IPS DF 4.7 (cell line): ENCODE measurements at regions not wholly inside any gene's neighbourhood (a gene's known extent, or its start where the extent isn't known, plus 50 kb on each side); places are given as distances from the start of the nearest gene placed in this dataset.
A peak's percentile ranks its signal among the peaks of the same experiment; 100 is the strongest.
"Not testable (repeated sequence)": the region's sequence is repeated elsewhere in the genome, so short reads cannot be mapped to it uniquely, and the experiment has no call there.

ENCODE experiments used
- DNase-seq: peaks from one replicate; pipeline ENCODE4 v3.0.0-alpha.2; 2013; ENCODE audit warnings: low spot score; ENCODE audit errors: extremely low read depth

DNA sequence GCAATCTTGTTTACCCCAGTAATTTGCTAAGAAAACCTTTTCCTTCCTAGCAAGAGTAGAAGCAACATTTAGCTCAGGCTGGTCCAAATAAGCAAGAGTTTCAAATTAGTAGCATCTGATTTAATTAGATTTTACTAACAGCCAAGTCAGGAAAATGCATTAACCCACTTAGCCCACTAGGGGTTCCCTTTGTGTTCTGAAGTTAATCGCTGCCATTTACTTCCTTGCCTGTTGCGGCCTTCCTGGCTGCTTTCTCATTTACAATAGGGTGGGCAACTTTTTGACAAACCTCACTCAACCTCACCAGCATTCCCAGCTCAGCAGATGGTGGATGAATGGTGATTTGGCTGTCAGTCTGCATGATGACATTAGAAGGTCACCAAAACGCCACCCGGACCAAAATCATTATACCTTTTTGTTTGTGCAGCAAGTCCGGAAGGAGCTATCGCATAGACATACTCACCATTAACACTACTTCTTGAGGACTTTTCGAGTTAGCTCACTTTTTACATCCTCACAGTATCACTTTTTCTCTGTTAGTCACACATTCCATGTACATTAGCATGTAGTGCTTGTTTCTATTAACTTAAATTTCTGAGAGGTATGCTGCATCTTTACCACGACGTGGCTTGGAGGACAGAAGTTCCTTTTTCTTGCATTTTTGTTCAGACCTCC is 101.5 kb upstream of the SETBP1 start:
- DNase-seq = peak; percentile 33

DNA sequence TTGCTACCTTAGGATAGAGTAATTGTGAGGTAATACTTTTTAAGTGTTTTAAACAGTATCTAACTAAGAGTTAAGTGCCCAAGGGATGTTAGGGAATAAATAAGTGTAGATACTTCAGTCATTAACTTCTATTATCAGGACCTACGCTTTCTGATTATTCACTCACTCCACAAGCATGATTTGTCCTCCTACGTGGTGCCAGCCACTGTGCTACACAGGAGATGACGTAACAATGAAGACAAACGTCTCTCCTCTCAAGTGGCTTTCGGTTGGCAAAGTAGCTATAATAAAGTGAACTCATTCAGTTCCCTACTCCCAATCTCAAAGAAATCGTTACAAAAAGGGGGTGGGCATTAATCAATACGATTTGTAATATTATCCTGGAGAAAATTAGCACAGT is 100.9 kb upstream of the SETBP1 start:
- DNase-seq = no peak

GRCh38 chr18:44580159-44580558 is 100.5 kb upstream of the SETBP1 start:
- no peak for DNase-seq

DNA sequence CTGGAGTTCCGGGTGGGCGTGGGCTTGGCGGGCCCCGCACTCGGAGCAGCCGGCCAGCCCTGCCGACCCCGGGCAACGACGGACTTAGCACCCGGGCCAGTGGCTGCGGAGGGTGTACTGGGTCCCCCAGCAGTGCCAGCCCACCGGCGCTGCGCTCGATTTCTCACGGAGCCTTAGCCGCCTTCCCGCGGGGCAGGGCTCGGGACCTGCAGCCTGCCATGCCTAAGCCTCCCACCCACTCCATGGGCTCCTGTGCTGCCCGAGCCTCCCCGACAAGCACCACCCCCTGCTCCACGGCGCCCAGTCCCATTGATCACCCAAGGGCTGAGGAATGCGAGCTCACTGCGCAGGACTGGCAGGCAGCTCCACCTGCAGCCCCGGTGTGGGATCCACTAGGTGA is 99.9 kb upstream of the SETBP1 start:
- not testable (repeated sequence) for DNase-seq

- no peak for DNase-seq
These were observed 98.2 kb upstream of the SETBP1 start for GRCh38 chr18:44582456-44582855.

GRCh38 chr18:44584900-44585299 is 95.8 kb upstream of the SETBP1 start:
- DNase-seq = no peak

- no peak for DNase-seq
These were observed 93.7 kb upstream of the SETBP1 start for GRCh38 chr18:44586782-44587524.

- no peak for DNase-seq
These were observed 92.2 kb upstream of the SETBP1 start for GRCh38 chr18:44588508-44588907.

- DNase-seq = no peak
These were observed 90.9 kb upstream of the SETBP1 start for GRCh38 chr18:44589693-44590355.

DNA sequence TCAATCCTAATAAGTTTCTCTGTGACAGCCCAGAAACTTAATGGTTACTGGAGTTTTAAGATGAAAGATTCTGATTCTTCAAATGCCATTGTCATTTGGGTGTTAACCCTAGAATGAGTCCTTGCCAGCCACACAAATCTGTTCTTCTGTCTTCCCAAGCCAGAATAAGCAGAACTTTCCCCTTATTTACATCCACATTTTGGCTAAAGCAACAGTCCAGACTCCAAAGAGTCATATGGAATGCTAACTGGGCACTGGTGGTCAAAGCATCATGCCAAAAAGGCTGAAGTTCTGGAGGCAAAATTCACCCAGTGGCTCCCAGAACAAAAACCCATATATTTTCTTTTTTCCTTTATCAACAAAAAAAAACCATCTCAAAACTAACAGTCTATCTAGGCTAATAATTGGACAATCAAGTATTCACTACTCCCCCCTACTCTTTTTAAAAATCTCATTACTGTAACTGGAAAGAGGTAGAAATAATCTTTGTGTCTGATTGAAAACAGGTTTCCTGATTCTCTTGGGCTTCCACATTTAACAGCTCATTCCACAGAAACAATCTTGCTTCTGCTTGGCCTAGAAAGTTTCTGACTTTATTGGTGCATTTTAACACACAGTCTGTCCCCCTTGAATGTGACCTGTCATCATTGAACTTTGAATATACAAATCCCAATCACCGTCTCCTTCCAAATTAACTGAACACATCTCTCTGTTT is 89.6 kb upstream of the SETBP1 start:
- no peak for DNase-seq

- DNase-seq = no peak
These were observed 88.0 kb upstream of the SETBP1 start for GRCh38 chr18:44592639-44593038.

GRCh38 chr18:44594799-44595467 is 85.8 kb upstream of the SETBP1 start:
- no peak for DNase-seq

DNA sequence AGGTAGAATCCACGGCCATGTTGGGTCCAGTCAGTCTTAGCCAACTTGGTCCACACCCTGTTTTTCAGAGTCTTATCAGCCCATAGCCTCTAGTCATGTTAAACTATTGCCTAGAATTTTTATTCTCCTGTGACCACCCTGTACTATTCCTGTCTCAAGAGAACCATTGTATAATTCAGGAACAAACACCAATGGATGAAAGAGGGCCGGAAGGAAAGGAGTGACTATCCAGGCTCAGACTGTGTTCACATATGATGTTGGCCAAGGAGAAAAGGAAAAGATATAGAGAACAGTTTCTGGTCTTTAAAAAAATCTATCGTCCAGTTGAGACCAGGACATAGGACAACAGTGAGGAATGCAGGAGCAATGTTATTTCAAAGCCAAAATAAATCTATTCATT is 82.9 kb upstream of the SETBP1 start:
- no peak for DNase-seq

- DNase-seq = no peak
These were observed 82.2 kb upstream of the SETBP1 start for GRCh38 chr18:44598514-44598913.

GRCh38 chr18:44599412-44599811 is 81.3 kb upstream of the SETBP1 start:
- no peak for DNase-seq

DNA sequence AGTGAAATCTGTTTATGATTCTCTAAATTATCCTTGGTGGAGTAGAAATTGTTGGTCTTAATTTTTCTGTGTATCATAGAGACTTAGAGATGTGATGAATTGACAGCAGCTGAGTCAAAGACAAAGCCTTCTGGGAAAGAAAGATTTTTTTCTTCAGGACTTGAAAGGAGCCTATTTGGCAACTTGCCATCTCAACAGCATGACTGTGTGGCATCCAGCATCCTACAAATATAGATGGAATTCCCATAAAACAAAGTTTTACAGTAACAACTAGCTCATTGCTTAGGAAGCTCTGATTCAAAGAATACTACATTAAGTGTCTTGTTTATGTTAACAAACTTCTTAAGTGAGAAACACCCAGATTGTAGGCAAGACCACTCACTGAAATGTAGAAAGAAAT is 79.2 kb upstream of the SETBP1 start:
- no peak for DNase-seq

- no peak for DNase-seq
These were observed 78.3 kb upstream of the SETBP1 start for GRCh38 chr18:44602380-44602779.

DNA sequence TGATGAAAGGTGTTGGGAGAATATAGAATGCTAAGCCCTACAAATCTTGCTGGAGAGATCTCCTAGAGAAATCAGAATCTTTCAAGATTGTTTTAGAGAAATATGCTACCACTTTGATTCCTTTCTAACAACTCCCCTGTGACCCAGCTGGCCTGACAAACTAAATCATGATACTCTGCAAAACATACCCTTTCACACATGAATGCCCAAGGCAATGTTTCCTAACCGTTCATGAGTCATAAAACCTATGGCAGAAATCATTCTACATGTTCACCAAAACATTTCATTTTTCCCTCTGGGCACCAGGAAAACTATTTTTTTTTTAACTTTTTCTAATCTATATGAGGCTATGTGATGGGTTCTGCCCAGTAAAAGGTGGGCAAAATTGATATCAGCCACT is 77.8 kb upstream of the SETBP1 start:
- DNase-seq = no peak

DNA sequence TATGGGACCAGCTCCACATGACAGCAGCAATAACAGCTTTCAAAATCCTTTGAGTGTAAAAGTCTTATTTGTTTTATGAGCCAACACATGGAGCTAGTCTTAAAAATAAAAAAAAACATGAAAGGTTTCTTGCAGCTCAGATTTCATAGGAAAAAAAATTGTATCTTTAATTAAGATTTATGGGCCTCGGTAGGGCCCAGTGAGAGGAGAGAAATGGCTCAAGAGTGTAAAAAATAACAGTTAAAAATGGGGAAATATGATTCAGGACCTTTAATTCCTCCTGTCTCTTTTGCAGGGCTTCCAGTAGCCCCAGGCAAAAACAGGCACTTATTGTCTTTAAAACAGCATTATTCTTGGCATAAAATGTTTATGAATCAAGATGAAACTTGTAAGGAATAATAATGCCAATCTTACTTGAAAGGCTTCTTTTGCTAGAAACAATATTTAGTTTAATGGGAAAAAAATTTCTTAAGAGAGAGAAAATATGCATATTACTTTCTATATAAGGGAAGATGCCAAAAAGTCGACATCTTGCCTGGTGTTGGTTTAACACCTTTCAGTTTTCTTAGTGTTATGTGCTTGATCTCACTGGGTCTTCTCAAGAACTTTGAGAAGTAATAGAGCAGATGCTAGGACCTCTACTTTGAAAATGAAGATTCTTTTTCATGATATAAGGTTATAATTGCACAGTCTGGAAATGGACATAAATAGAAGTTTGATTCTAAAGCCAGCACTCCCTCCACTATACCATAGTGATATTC is 71.3 kb upstream of the SETBP1 start:
- DNase-seq = no peak

- no peak for DNase-seq
These were observed 59.9 kb upstream of the SETBP1 start for GRCh38 chr18:44620812-44621211.

- DNase-seq = no peak
These were observed 56.6 kb upstream of the SETBP1 start for GRCh38 chr18:44624052-44624451.
